BJ (cell line): ENCODE measurements at regions not wholly inside any gene's neighbourhood (a gene's known extent, or its start where the extent isn't known, plus 50 kb on each side); places are given as distances from the start of the nearest gene placed in this dataset.

Experiments
- CTCF ChIA-PET: fragments of 350-600 bp; formaldehyde crosslinking; extraction: SDS; loops from one replicate; lab custom pipeline; 2021; ENCODE audit warnings: antibody characterized with exemption, inconsistent platforms; lab: Yijun Ruan, JAX
- POLR2A ChIA-PET: fragments of 300-600 bp; sonication (Branson Sonifier 250); formaldehyde crosslinking; extraction: SDS; loops from one replicate; lab custom pipeline; 2021; ENCODE audit warnings: antibody characterized with exemption; lab: Charles Lee
- DNase-seq: peaks from one replicate; pipeline ENCODE4 v3.0.0-alpha.2; 2011; ENCODE audit warnings: low read depth
- H3K27me3 ChIP-seq: 2 replicates; pipeline ENCODE4 v1.6.0; 2011; ENCODE audit warnings: low read length; ENCODE audit not compliant: control insufficient read depth, insufficient read depth
- H3K36me3 ChIP-seq: 2 replicates; pipeline ENCODE4 v1.5.1; 2011; ENCODE audit warnings: low read length; ENCODE audit not compliant: control insufficient read depth, insufficient read depth
- H3K4me3 ChIP-seq: 2 replicates; pipeline ENCODE4 v1.5.1; 2011; ENCODE audit warnings: low read depth, mild to moderate bottlenecking, control low read depth, low read length
- TF ChIP-seq, protein P1 (sequence below): IDR thresholded peaks from 2 replicates; pipeline ENCODE4 v1.5.1; 2011; ENCODE audit warnings: low read depth, mild to moderate bottlenecking, control low read depth, inconsistent platforms, low read length, moderate library complexity; ENCODE audit not compliant: insufficient read depth

DNA sequence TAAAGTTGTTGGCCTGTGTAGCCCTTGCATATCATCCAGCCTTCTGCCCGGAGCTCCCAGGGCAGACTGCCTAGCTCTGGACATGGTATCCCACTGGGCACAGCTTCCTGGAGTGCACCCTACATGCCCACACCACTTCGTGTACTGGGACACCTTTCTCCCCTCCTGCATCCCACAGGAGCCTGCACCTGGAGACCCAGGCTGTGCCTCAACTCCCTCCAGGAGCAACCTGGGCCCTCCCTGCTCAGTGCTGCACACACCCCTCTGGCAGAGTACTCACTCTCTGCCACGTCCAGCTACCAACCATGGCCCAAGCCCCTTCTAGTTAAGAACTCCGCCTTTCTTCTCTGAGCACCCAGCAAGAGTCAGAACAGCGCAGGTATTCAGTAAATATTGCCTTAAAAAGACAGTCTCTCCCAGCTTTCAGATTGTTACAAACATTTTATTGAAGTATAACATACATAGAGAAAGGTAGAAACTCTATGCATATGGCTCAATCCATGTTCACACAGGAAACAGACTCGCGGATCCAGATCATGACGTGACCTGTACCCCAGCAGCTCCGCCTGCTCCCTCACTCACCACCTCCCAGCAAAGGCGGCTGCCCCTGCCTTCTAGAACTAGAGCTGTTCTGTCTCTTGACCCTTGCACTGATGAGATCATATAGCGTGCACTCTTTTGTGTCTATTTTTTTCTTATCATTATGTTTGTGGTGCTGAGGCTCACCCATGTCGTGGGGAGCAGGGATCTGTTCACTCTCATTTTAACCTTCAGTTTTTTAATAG is 98.4 kb upstream of the MYCN start:
- no peak for DNase-seq
- CTCF ChIA-PET: no interaction called here
- POLR2A ChIA-PET: no interaction called here

DNA sequence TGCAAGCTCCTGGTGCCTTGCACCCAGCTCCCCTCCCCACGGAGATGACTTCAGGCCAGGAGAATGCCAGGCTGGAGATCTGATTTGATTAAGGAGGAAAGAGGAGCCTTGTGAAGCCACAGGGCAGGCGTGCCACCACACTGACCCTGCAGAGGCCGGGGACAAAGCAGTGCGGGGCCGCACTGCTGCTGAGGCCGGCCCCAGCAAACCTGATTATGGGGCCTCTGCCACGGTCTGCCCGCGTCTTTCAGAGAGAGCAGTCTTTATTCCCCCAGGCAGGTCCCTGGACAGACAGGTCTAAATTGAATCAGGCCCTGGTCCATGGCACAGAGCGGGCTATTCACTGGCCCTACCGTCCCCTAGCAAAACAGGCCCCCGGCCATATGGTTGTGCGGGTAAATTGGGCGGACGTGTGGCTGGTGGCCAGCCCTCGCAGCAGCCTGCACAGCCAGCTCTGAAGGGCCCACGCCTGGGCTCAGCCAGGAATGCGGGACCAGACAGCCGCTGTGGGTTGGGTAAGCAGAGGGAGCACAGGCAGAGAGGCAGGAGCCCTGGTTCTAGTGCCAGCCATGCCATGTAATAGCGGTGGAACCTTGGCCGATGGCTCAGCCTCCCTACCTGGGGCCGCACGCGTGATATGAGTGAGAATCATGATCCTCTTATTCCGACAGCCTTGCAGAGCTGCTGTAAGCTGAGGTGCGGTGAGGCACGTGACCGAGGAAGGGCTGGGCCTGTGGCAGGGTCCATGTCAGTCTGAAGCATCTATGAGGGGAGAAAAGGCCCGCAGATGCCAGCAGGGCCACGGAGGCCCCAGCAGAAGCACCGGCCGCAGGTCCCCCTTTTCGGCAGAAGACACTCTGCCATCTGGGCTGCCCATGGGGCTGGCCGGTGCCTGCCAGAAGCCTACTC is 97.3 kb upstream of the MYCN start:
- no peak for DNase-seq
- POLR2A ChIA-PET: no interaction called here

More for the DNA sequence above, 98.4 kb upstream of the MYCN start:
- no peaks in the 10 kb centered on the region for H3K27me3 ChIP-seq
- TF ChIP-seq, protein P1, sequence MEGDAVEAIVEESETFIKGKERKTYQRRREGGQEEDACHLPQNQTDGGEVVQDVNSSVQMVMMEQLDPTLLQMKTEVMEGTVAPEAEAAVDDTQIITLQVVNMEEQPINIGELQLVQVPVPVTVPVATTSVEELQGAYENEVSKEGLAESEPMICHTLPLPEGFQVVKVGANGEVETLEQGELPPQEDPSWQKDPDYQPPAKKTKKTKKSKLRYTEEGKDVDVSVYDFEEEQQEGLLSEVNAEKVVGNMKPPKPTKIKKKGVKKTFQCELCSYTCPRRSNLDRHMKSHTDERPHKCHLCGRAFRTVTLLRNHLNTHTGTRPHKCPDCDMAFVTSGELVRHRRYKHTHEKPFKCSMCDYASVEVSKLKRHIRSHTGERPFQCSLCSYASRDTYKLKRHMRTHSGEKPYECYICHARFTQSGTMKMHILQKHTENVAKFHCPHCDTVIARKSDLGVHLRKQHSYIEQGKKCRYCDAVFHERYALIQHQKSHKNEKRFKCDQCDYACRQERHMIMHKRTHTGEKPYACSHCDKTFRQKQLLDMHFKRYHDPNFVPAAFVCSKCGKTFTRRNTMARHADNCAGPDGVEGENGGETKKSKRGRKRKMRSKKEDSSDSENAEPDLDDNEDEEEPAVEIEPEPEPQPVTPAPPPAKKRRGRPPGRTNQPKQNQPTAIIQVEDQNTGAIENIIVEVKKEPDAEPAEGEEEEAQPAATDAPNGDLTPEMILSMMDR: no peak
- H3K4me3 ChIP-seq: no peak overlapping the region
- no peaks in the 10 kb centered on the region for H3K36me3 ChIP-seq

DNA sequence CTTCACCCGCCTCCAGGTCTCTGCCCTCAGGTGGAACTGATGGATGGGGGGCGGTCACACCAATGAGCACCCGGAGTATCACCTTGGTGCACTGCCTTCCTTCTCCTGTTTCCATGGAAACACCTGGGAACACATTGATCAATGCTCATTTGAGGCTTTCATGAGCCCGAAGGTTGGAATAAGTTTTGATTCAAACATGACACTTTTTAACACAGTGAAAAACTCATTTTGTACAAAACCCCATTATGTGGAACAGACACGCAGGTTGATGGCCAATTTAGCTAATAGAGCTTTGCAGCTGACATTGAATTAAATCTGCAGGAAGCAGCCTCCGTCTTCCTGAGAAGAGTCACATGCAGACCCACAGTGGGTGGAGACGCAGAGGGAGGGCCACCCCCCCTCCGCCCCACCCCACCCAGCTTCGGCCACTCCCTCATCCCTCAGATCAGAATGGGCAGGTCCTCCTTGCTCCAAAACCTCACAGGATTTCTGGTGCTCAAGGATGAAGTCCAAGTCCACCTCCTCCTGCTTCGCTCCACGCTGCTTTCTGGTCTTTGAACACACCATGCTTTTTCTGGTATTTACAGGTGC is 96.0 kb upstream of the MYCN start:
- POLR2A ChIA-PET: no interaction called here
- H3K36me3 ChIP-seq: no peaks in the 10 kb centered on the region
- no peaks in the 10 kb centered on the region for H3K27me3 ChIP-seq
- no peak overlapping the region for H3K4me3 ChIP-seq
- CTCF ChIA-PET: interaction anchor here (0.6 kb wide), 1 partner anchor 728 kb away, joined by 4 read pairs; no protein-coding TSS in a partner anchor
- no peak for DNase-seq
- TF ChIP-seq, protein P1: no peak

More for the DNA sequence above, 97.3 kb upstream of the MYCN start:
- CTCF ChIA-PET: no interaction called here
- Histone ChIP-seq H3K36me3 (no peaks in the 10 kb centered on the region), H3K4me3 (no peak overlapping the region), H3K27me3 (no peaks in the 10 kb centered on the region)
- TF ChIP-seq, protein P1: no peak

DNA sequence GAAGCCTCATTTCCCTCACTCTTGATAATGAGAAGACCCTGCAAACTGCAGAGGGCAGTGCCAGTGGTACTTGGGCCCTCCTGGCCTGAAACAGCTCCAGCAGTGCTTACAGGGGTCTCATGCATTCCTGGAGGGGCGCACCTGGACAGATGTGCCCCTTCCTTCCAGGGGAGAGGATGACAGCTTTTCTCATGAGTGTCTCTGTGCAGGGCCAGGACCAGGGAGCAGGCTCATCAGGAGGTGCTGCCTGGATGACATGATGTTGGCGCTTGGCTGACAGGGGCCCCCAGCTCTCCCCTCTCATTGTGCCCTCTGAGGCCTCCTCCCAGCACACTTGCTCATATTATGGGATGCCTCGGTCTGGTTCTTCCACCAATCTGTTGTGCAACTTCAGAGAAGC is 95.1 kb upstream of the MYCN start:
- TF ChIP-seq, protein P1: no peak
- CTCF ChIA-PET: no interaction called here
- DNase-seq: no peak
- H3K4me3 ChIP-seq: no peak overlapping the region
- H3K36me3 ChIP-seq: no peaks in the 10 kb centered on the region
- POLR2A ChIA-PET: no interaction called here
- no peaks in the 10 kb centered on the region for H3K27me3 ChIP-seq
